GM12891 (cell line): ENCODE measurements at regions not wholly inside any gene's neighbourhood (a gene's known extent, or its start where the extent isn't known, plus 50 kb on each side); places are given as distances from the start of the nearest gene placed in this dataset.

ENCODE experiments used
- POLR2A ChIP-seq: IDR thresholded peaks from 2 replicates; pipeline ENCODE4 v1.6.1; 2011; ENCODE audit warnings: low read depth, low read length, control low read depth
- POLR2AphosphoS5 ChIP-seq: IDR thresholded peaks from 2 replicates; pipeline ENCODE4 v1.6.1; 2011; ENCODE audit warnings: low read depth, low read length, control low read depth
- SPI1 ChIP-seq: IDR thresholded peaks from 2 replicates; pipeline ENCODE4 v1.6.1; 2011; ENCODE audit warnings: low read depth, low read length, control low read depth
- TAF1 ChIP-seq: IDR thresholded peaks from 2 replicates; pipeline ENCODE4 v1.6.1; 2011; ENCODE audit warnings: low read depth, low read length, control low read depth

DNA sequence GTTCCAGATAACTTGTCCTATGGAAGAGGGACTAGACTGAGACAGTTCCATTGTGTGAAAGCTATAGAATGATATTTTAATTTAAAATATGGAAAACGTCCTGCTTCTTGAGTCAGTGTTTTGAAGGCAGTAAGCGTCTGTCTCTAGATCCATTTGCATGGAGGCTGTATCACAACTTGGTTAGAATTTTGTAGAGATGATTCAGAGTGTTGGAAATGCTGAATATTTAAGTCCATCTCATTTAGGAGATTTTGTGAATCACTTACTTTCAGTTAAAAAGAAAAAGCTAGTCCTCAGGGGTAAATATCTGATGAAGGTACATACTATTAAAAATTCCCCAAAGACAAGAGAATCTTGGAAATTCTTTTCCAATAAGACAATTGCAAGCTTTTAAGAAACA is 72.7 kb downstream of the FANCF start:
- TF ChIP-seq POLR2A (no peak), POLR2AphosphoS5 (no peak), SPI1 (no peak), TAF1 (no peak)
